B cell (primary cell): ENCODE measurements at regions not wholly inside any gene's neighbourhood (a gene's known extent, or its start where the extent isn't known, plus 50 kb on each side); places are given as distances from the start of the nearest gene placed in this dataset.

ENCODE experiments used
- EZH2 ChIP-seq: IDR thresholded peaks from 2 replicates; pipeline ENCODE4 v1.6.1; 2012; ENCODE audit warnings: borderline replicate concordance, low read depth, mild to moderate bottlenecking, moderate library complexity, low read length; ENCODE audit not compliant: insufficient read depth, poor library complexity, severe bottlenecking
- TF ChIP-seq, protein P1 (sequence below): fragments of 200-600 bp; IDR thresholded peaks from one replicate; pipeline ENCODE4 v1.8.0; 2022; ENCODE audit warnings: antibody characterized with exemption, mild to moderate bottlenecking

DNA sequence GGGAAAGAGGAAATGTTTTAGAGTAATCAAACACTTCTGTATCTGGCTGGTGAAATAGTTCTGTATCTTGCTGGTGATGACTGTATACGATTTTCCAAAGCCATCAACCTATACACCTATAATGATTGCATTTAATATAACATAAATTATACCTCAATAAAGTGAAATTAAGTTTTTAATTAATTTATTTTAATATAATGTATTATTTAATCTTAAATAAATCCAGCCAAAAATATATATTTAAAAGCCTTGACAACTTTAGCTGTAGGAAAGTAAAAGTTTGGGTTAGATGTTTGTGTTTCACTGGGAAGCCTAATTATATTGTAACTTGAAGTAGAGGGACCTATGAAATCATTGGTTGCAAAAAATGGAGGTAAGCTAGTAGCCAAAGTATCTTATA is 654.8 kb upstream of the MIS18BP1 start:
- TF ChIP-seq, protein P1, sequence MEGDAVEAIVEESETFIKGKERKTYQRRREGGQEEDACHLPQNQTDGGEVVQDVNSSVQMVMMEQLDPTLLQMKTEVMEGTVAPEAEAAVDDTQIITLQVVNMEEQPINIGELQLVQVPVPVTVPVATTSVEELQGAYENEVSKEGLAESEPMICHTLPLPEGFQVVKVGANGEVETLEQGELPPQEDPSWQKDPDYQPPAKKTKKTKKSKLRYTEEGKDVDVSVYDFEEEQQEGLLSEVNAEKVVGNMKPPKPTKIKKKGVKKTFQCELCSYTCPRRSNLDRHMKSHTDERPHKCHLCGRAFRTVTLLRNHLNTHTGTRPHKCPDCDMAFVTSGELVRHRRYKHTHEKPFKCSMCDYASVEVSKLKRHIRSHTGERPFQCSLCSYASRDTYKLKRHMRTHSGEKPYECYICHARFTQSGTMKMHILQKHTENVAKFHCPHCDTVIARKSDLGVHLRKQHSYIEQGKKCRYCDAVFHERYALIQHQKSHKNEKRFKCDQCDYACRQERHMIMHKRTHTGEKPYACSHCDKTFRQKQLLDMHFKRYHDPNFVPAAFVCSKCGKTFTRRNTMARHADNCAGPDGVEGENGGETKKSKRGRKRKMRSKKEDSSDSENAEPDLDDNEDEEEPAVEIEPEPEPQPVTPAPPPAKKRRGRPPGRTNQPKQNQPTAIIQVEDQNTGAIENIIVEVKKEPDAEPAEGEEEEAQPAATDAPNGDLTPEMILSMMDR, result no peak
- TF ChIP-seq EZH2, result no peak
